Thoracic aorta (tissue), 2 donors: ENCODE measurements at regions not wholly inside any gene's neighbourhood (a gene's known extent, or its start where the extent isn't known, plus 50 kb on each side); places are given as distances from the start of the nearest gene placed in this dataset.

Source experiments
- ATAC-seq: fragments of 150-250 bp; one replicate; pipeline ENCODE4 v1.8.0; 2017; ENCODE audit warnings: low read depth; ENCODE audit not compliant: insufficient number of reproducible peaks, low FRiP score
- DNase-seq: peaks from one replicate; pipeline ENCODE4 v3.0.0-alpha.2; 2020; ENCODE audit warnings: low spot score
- H3K27ac ChIP-seq, 2 donors: fragments of 200-600 bp; sonication (generic); 1 replicate in 1 of 2; 2 replicates in 1 of 2; pipeline ENCODE4 v1.5.1; 2016; ENCODE audit warnings: mild to moderate bottlenecking in 2 of 2, moderate library complexity in 2 of 2
- H3K27me3 ChIP-seq: fragments of 200-600 bp; sonication (generic); replicated peaks from 2 replicates; pipeline ENCODE4 v1.6.0; 2016; ENCODE audit warnings: mild to moderate bottlenecking; ENCODE audit not compliant: insufficient read depth
- H3K36me3 ChIP-seq: fragments of 200-600 bp; sonication (generic); one replicate; pipeline ENCODE4 v1.5.1; 2016
- H3K4me1 ChIP-seq, 2 donors: fragments of 200-600 bp; sonication (generic); 1 replicate in 1 of 2; 2 replicates in 1 of 2; pipeline versions ENCODE4 v1.5.1 to v1.6.0; 2016; ENCODE audit warnings: low read depth in 2 of 2, mild to moderate bottlenecking in 1 of 2; ENCODE audit not compliant: control insufficient read depth in 1 of 2
- H3K4me3 ChIP-seq: fragments of 200-600 bp; sonication (generic); 2 replicates; pipeline ENCODE4 v1.5.1; 2016; ENCODE audit warnings: mild to moderate bottlenecking
- H3K9me3 ChIP-seq: fragments of 200-600 bp; sonication (generic); 2 replicates; pipeline ENCODE4 v1.5.1; 2016
- CTCF ChIP-seq: fragments of 200-600 bp; sonication (generic); IDR thresholded peaks from one replicate; pipeline ENCODE4 v1.5.1; 2019; ENCODE audit warnings: antibody characterized with exemption

- DNase-seq (no peak), ATAC-seq (no peak)
- Histone ChIP-seq H3K4me3 (no peak overlapping the region), H3K36me3 (no peaks in the 10 kb centered on the region), H3K27ac (no peak overlapping the region), H3K9me3 (no peaks in the 10 kb centered on the region), H3K4me1 (peaks cover 0 to 17% of the 10 kb centered on the region in 2 donors), H3K27me3 (no peaks in the 10 kb centered on the region)
- TF ChIP-seq CTCF, result no peak
Measured at GRCh38 chr12:24393071-24393470, 443.6 kb upstream of the SOX5 start.

GRCh38 chr12:24389394-24389793 is 439.9 kb upstream of the SOX5 start:
- no peaks in the 10 kb centered on the region for H3K9me3 ChIP-seq
- no peak overlapping the region for H3K27ac ChIP-seq
- ATAC-seq (no peak), DNase-seq (no peak)
- H3K36me3 ChIP-seq, result no peaks in the 10 kb centered on the region
- no peaks in the 10 kb centered on the region for H3K27me3 ChIP-seq
- no peak overlapping the region for H3K4me3 ChIP-seq
- no peak for TF ChIP-seq CTCF
- no peaks in the 10 kb centered on the region for H3K4me1 ChIP-seq

GRCh38 chr12:24387381-24387780 is 437.9 kb upstream of the SOX5 start:
- H3K4me1 ChIP-seq, result no peaks in the 10 kb centered on the region
- ATAC-seq, result no peak

GRCh38 chr12:24386836-24387235 is 437.4 kb upstream of the SOX5 start:
- no peak for ATAC-seq
- H3K9me3 ChIP-seq, result no peaks in the 10 kb centered on the region
- H3K27ac ChIP-seq, result no peak overlapping the region
- DNase-seq, result no peak
- no peak for TF ChIP-seq CTCF
- H3K4me3 ChIP-seq, result no peak overlapping the region
- H3K4me1 ChIP-seq, result no peaks in the 10 kb centered on the region
- H3K27me3 ChIP-seq, result no peaks in the 10 kb centered on the region
- no peaks in the 10 kb centered on the region for H3K36me3 ChIP-seq

More at GRCh38 chr12:24387381-24387780, 437.9 kb upstream of the SOX5 start:
- no peak for DNase-seq
- TF ChIP-seq CTCF, result no peak
- no peaks in the 10 kb centered on the region for H3K9me3 ChIP-seq
- H3K27me3 ChIP-seq, result no peaks in the 10 kb centered on the region
- H3K4me3 ChIP-seq, result no peak overlapping the region
- no peak overlapping the region for H3K27ac ChIP-seq
- no peaks in the 10 kb centered on the region for H3K36me3 ChIP-seq

- Histone ChIP-seq H3K4me3 (no peak overlapping the region), H3K27ac (no peak overlapping the region), H3K9me3 (no peaks in the 10 kb centered on the region), H3K27me3 (no peaks in the 10 kb centered on the region), H3K4me1 (peaks cover 0 to 9% of the 10 kb centered on the region in 2 donors), H3K36me3 (no peaks in the 10 kb centered on the region)
- no peak for DNase-seq
- ATAC-seq, result no peak
- no peak for TF ChIP-seq CTCF
Measured at GRCh38 chr12:24381790-24382189, 432.3 kb upstream of the SOX5 start.
